HL-60 (cell line): ENCODE measurements at regions not wholly inside any gene's neighbourhood (a gene's known extent, or its start where the extent isn't known, plus 50 kb on each side); places are given as distances from the start of the nearest gene placed in this dataset.

ENCODE experiments used
- DNase-seq, 2 experiments: peaks; one replicate each; pipeline ENCODE4 v3.0.0-alpha.2; 2010 to 2020; ENCODE audit warnings: low read depth in 1 of 2, low spot score in 1 of 2
- H3K27ac ChIP-seq: fragments of 250-450 bp; sonication (Bioruptor Pico); replicated peaks from 2 replicates; pipeline ENCODE4 v1.5.1; 2020; ENCODE audit warnings: mild to moderate bottlenecking, moderate library complexity
- H3K27me3 ChIP-seq: fragments of 250-450 bp; sonication (Bioruptor Pico); 2 replicates; pipeline ENCODE4 v1.5.1; 2021; ENCODE audit warnings: mild to moderate bottlenecking, moderate library complexity; ENCODE audit not compliant: insufficient read depth, poor library complexity, severe bottlenecking
- H3K4me3 ChIP-seq: replicated peaks from 2 replicates; pipeline ENCODE4 v1.5.1; 2011; ENCODE audit warnings: mild to moderate bottlenecking, control low read depth, low read length; ENCODE audit not compliant: insufficient read depth
- CTCF ChIP-seq: IDR thresholded peaks from one replicate; pipeline ENCODE4 v1.5.1; 2011; ENCODE audit warnings: low read length, control low read depth, inconsistent platforms; ENCODE audit not compliant: insufficient read depth
- GABPA ChIP-seq: IDR thresholded peaks from 2 replicates; pipeline ENCODE4 v1.6.1; 2012; ENCODE audit warnings: low read depth
- POLR2AphosphoS5 ChIP-seq: IDR thresholded peaks from 2 replicates; pipeline ENCODE4 v1.6.1; 2012; ENCODE audit warnings: low read depth
- SPI1 ChIP-seq: IDR thresholded peaks from 2 replicates; pipeline ENCODE4 v1.6.1; 2012; ENCODE audit warnings: low read depth, mild to moderate bottlenecking, borderline replicate concordance
- TF ChIP-seq, protein P1 (sequence below): IDR thresholded peaks from 2 replicates; pipeline ENCODE4 v1.6.1; 2012; ENCODE audit warnings: low read depth; ENCODE audit not compliant: insufficient replicate concordance

DNA sequence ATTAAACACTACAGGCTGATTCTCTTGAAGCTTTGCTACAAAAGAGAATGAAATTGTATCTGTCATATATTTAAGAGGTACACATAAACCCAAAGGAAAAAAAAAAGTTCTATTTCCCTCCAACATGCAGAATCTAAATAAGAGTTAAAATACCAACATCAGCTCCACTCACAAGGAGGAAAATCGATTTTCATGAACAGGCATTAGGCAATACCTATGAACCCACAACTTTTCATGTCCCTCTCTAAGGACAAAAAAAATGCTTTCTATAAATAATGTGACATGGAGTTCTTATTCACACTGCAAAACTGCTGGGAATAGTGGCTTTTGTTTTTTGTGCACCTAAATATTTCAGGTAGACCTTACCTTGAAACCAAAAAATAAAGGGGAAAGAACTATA lies 192.5 kb downstream of the KLF12 start:
- Histone ChIP-seq H3K4me3 (no peak overlapping the region), H3K27ac (no peak overlapping the region), H3K27me3 (no peaks in the 10 kb centered on the region)
- TF ChIP-seq SPI1 = no peak
- TF ChIP-seq POLR2AphosphoS5 = no peak
- TF ChIP-seq, protein P1, sequence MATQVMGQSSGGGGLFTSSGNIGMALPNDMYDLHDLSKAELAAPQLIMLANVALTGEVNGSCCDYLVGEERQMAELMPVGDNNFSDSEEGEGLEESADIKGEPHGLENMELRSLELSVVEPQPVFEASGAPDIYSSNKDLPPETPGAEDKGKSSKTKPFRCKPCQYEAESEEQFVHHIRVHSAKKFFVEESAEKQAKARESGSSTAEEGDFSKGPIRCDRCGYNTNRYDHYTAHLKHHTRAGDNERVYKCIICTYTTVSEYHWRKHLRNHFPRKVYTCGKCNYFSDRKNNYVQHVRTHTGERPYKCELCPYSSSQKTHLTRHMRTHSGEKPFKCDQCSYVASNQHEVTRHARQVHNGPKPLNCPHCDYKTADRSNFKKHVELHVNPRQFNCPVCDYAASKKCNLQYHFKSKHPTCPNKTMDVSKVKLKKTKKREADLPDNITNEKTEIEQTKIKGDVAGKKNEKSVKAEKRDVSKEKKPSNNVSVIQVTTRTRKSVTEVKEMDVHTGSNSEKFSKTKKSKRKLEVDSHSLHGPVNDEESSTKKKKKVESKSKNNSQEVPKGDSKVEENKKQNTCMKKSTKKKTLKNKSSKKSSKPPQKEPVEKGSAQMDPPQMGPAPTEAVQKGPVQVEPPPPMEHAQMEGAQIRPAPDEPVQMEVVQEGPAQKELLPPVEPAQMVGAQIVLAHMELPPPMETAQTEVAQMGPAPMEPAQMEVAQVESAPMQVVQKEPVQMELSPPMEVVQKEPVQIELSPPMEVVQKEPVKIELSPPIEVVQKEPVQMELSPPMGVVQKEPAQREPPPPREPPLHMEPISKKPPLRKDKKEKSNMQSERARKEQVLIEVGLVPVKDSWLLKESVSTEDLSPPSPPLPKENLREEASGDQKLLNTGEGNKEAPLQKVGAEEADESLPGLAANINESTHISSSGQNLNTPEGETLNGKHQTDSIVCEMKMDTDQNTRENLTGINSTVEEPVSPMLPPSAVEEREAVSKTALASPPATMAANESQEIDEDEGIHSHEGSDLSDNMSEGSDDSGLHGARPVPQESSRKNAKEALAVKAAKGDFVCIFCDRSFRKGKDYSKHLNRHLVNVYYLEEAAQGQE = no peak
- no peak for TF ChIP-seq CTCF
- no peak for TF ChIP-seq GABPA
- DNase-seq = no peak

DNA sequence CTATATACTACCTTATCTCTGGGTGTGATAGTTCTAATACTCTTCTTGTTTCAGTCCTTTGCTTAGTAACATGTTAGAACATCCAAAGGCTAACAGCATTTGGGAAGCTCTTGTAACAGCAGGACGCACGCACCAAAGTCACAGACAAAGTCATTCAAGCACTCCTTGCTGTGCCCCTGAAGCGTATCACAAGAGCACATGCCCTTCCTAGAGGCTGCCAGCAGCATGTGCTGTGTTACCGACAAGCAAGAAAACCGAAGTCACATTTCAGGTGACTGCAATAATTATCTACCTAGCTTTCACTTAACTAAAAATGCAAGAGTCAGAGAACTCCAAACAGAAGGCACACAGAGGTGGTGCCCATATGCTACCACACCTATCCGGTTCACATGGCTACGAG lies 194.1 kb downstream of the KLF12 start:
- no peak overlapping the region for H3K27ac ChIP-seq
- DNase-seq = no peak
- no peaks in the 10 kb centered on the region for H3K27me3 ChIP-seq
- no peak overlapping the region for H3K4me3 ChIP-seq
- TF ChIP-seq GABPA = no peak

- no peak for TF ChIP-seq POLR2AphosphoS5
- TF ChIP-seq GABPA = no peak
- no peak for TF ChIP-seq CTCF
- TF ChIP-seq, protein P1 = no peak
- H3K27me3 ChIP-seq = no peaks in the 10 kb centered on the region
- DNase-seq = no peak
- H3K27ac ChIP-seq = no peak overlapping the region
- H3K4me3 ChIP-seq = no peak overlapping the region
Observed at GRCh38 chr13:73939603-73940002, 194.6 kb downstream of the KLF12 start.

- TF ChIP-seq, protein P1 = no peak
- TF ChIP-seq CTCF = no peak
- TF ChIP-seq POLR2AphosphoS5 = no peak
- TF ChIP-seq GABPA = no peak
- no peak for TF ChIP-seq SPI1
- Histone ChIP-seq H3K27ac (no peak overlapping the region), H3K27me3 (no peaks in the 10 kb centered on the region), H3K4me3 (no peak overlapping the region)
- DNase-seq = no peak
Observed at GRCh38 chr13:73939071-73939380, 195.2 kb downstream of the KLF12 start.
